ENCODE measurements at regions not wholly inside any gene's neighbourhood (a gene's known extent, or its start where the extent isn't known, plus 50 kb on each side); places are given as distances from the start of the nearest gene placed in this dataset.

- DNase-seq (ENCODE audit: extremely low spot score) = no peak
- Histone ChIP-seq H3K9me3 (no peaks in the 10 kb centered on the region), H3K27ac (replicated peaks in 1 of 4) (no peak overlapping the region), H3K4me1 (no peaks in the 10 kb centered on the region), H3K4me3 (no peak overlapping the region), H3K36me3 (no peaks in the 10 kb centered on the region), H3K27me3 (no peaks in the 10 kb centered on the region)
- TF ChIP-seq POLR2A (IDR thresholded peaks at IDR 0.05; ENCODE audit: low read depth) (no peak), POLR2AphosphoS5 (IDR thresholded peaks at IDR 0.05) (no peak), EP300 (IDR thresholded peaks at IDR 0.05) (no peak), CTCF (IDR thresholded peaks at IDR 0.05) (no peak)
- 86% methylated on average over 7 of the region's 7 CpGs for WGBS
- intact Hi-C loops (cut with DNase I) = no loop called here
Observed at GRCh38 chr2:5052905-5053304, 639.3 kb upstream of the SOX11 start.

- TF ChIP-seq POLR2A (IDR thresholded peaks at IDR 0.05; ENCODE audit: low read depth) (no peak), POLR2AphosphoS5 (IDR thresholded peaks at IDR 0.05) (no peak)
- Histone ChIP-seq H3K4me1 (no peaks in the 10 kb centered on the region), H3K27me3 (no peaks in the 10 kb centered on the region), H3K9me3 (no peaks in the 10 kb centered on the region), H3K4me3 (no peak overlapping the region), H3K27ac (replicated peaks in 1 of 4) (no peak overlapping the region), H3K36me3 (no peaks in the 10 kb centered on the region)
- WGBS = 65% methylated on average over 6 of the region's 6 CpGs
- no peak for DNase-seq (ENCODE audit: extremely low spot score)
- intact Hi-C loops (cut with DNase I) = no loop called here
Observed at GRCh38 chr2:5057891-5058351, 634.3 kb upstream of the SOX11 start.

GRCh38 chr2:5060956-5061355 lies 631.2 kb upstream of the SOX11 start:
- Histone ChIP-seq H3K27ac (replicated peaks in 1 of 4) (no peak overlapping the region), H3K36me3 (no peaks in the 10 kb centered on the region), H3K4me1 (no peaks in the 10 kb centered on the region), H3K4me3 (no peak overlapping the region), H3K9me3 (no peaks in the 10 kb centered on the region), H3K27me3 (no peaks in the 10 kb centered on the region)
- TF ChIP-seq POLR2AphosphoS5 (IDR thresholded peaks at IDR 0.05) (no peak), POLR2A (IDR thresholded peaks at IDR 0.05; ENCODE audit: low read depth) (no peak), CTCF (IDR thresholded peaks at IDR 0.05) (no peak), EP300 (IDR thresholded peaks at IDR 0.05) (no peak)
- no peak for DNase-seq (ENCODE audit: extremely low spot score)
- intact Hi-C loops (cut with DNase I) = no loop called here
- 89% methylated on average over 1 of the region's 1 CpG for WGBS

- intact Hi-C loops (cut with DNase I) = no loop called here
- Histone ChIP-seq H3K4me1 (no peaks in the 10 kb centered on the region), H3K27me3 (no peaks in the 10 kb centered on the region), H3K9me3 (no peaks in the 10 kb centered on the region), H3K36me3 (no peaks in the 10 kb centered on the region), H3K27ac (replicated peaks in 1 of 4) (no peak overlapping the region), H3K4me3 (no peak overlapping the region)
- DNase-seq (ENCODE audit: extremely low spot score) = no peak
- 71% methylated on average over 5 of the region's 5 CpGs for WGBS
- TF ChIP-seq POLR2AphosphoS5 (IDR thresholded peaks at IDR 0.05) (no peak), EP300 (IDR thresholded peaks at IDR 0.05) (no peak), CTCF (IDR thresholded peaks at IDR 0.05) (no peak), POLR2A (IDR thresholded peaks at IDR 0.05; ENCODE audit: low read depth) (no peak)
Observed at GRCh38 chr2:5064687-5065086, 627.5 kb upstream of the SOX11 start.

GRCh38 chr2:5067816-5068215 lies 624.4 kb upstream of the SOX11 start:
- no peak for DNase-seq (ENCODE audit: extremely low spot score)
- Histone ChIP-seq H3K4me1 (no peaks in the 10 kb centered on the region), H3K27ac (replicated peaks in 1 of 4) (no peak overlapping the region), H3K4me3 (no peak overlapping the region), H3K36me3 (no peaks in the 10 kb centered on the region), H3K9me3 (no peaks in the 10 kb centered on the region), H3K27me3 (no peaks in the 10 kb centered on the region)
- TF ChIP-seq POLR2AphosphoS5 (IDR thresholded peaks at IDR 0.05) (no peak), CTCF (IDR thresholded peaks at IDR 0.05) (no peak), POLR2A (IDR thresholded peaks at IDR 0.05; ENCODE audit: low read depth) (no peak), EP300 (IDR thresholded peaks at IDR 0.05) (no peak)
- 94% methylated on average over 4 of the region's 4 CpGs for WGBS
- intact Hi-C loops (cut with DNase I) = no loop called here
